Caco-2 (cell line): ENCODE measurements at regions not wholly inside any gene's neighbourhood (a gene's known extent, or its start where the extent isn't known, plus 50 kb on each side); places are given as distances from the start of the nearest gene placed in this dataset.
"Not testable (repeated sequence)": the region's sequence is repeated elsewhere in the genome, so short reads cannot be mapped to it uniquely, and the experiment has no call there.

ENCODE experiments used
- BruUV-seq: library from RNA; stranded (reverse); fragments of 400-500 nt; replicated peaks from 2 replicates; lab custom pipeline; 2021; lab: Mats Ljungman, UMichigan
- CTCF ChIA-PET: fragments of 300-600 bp; sonication (Branson Sonifier 250); formaldehyde crosslinking; loops from one replicate; lab custom pipeline; 2022; ENCODE audit warnings: antibody characterized with exemption; lab: Charles Lee
- POLR2A ChIA-PET: fragments of 300-600 bp; sonication (Branson Sonifier 250); formaldehyde crosslinking; loops from one replicate; lab custom pipeline; 2022; ENCODE audit warnings: antibody characterized with exemption; lab: Charles Lee
- DNase-seq, 2 experiments: peaks; one replicate each; pipeline versions ENCODE4 v3.0.0 to v3.0.0-alpha.2; 2020 to 2022
- H3K27me3 ChIP-seq: replicated peaks from 2 replicates; pipeline ENCODE4 v1.6.0; 2011; ENCODE audit warnings: low read length; ENCODE audit not compliant: control insufficient read depth, insufficient read depth
- H3K36me3 ChIP-seq: 2 replicates; pipeline ENCODE4 v1.5.1; 2011; ENCODE audit warnings: low read length; ENCODE audit not compliant: control insufficient read depth, insufficient read depth
- H3K4me1 ChIP-seq: fragments of 250-450 bp; sonication (Bioruptor Pico); 2 replicates; pipeline ENCODE4 v1.5.1; 2020; ENCODE audit warnings: mild to moderate bottlenecking
- H3K4me3 ChIP-seq: 2 replicates; pipeline ENCODE4 v1.5.1; 2011; ENCODE audit warnings: low read depth, mild to moderate bottlenecking, control low read depth, low read length
- H3K9me3 ChIP-seq: fragments of 250-450 bp; sonication (Bioruptor Pico); 2 replicates; pipeline ENCODE4 v1.5.1; 2020; ENCODE audit warnings: mild to moderate bottlenecking, moderate library complexity
- H3K27ac Mint-ChIP-seq: one replicate; pipeline ENCODE4 v1.8.0; 2022; ENCODE audit warnings: mixed read lengths; ENCODE audit not compliant: unreplicated experiment
- H3K27me3 Mint-ChIP-seq: one replicate; pipeline ENCODE4 v1.8.0; 2022; ENCODE audit warnings: mixed read lengths; ENCODE audit not compliant: insufficient read depth, unreplicated experiment
- H3K36me3 Mint-ChIP-seq: one replicate; pipeline ENCODE4 v1.8.0; 2022; ENCODE audit warnings: mild to moderate bottlenecking, mixed read lengths; ENCODE audit not compliant: insufficient read depth, unreplicated experiment
- H3K4me1 Mint-ChIP-seq: one replicate; pipeline ENCODE4 v1.8.0; 2022; ENCODE audit warnings: low read depth, mixed read lengths; ENCODE audit not compliant: unreplicated experiment
- H3K4me3 Mint-ChIP-seq: one replicate; pipeline ENCODE4 v1.8.0; 2022; ENCODE audit warnings: mild to moderate bottlenecking, moderate library complexity, mixed read lengths; ENCODE audit not compliant: unreplicated experiment
- H3K9me3 Mint-ChIP-seq: one replicate; pipeline ENCODE4 v1.8.0; 2022; ENCODE audit warnings: mixed read lengths; ENCODE audit not compliant: unreplicated experiment
- intact Hi-C: fragments of 100-400 bp; cut with micrococcal nuclease; formaldehyde crosslinking; loops from one replicate; pipeline ENCODE4 v1.10.0; 2022; ENCODE audit not compliant: unreplicated experiment
- TF ChIP-seq, protein P1 (sequence below), 2 experiments: fragments of 200-600 bp in 1 of 2; IDR thresholded peaks; 1 replicate in 1 of 2; 2 replicates in 1 of 2; pipeline versions ENCODE4 v1.5.1 to v1.8.0; 2011 to 2022; ENCODE audit warnings: antibody characterized with exemption in 1 of 2, control low read depth in 1 of 2, inconsistent platforms in 1 of 2, low read depth in 1 of 2, low read length in 1 of 2, mild to moderate bottlenecking in 1 of 2, moderate library complexity in 1 of 2; ENCODE audit not compliant: insufficient read depth in 1 of 2, severe bottlenecking in 1 of 2, unreplicated experiment in 1 of 2

DNA sequence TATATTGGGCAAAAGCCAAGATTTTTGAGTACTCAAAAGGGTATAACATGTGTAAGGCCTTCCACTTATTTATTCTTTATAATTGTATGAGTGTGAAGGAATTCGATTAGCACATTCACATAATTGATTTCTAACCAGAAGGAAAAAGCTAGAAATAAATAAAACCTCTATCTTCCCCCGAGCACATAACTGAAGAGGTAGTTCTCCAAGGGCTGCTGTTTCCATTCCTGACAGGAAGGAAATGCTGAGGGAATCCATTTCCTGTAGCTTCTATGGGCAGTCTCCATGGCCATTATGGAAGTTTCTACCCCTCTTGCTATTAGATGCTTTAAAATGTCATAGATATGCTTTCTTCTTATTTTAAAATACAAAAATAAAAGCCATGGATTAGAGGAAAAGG is 70.5 kb upstream of the ABCB5 start:
- H3K27me3 Mint-ChIP-seq, result peaks cover 6% of the 10 kb centered on the region
- H3K9me3 Mint-ChIP-seq, result no peaks in the 10 kb centered on the region
- H3K4me1 Mint-ChIP-seq, result no peaks in the 10 kb centered on the region
- TF ChIP-seq, protein P1, sequence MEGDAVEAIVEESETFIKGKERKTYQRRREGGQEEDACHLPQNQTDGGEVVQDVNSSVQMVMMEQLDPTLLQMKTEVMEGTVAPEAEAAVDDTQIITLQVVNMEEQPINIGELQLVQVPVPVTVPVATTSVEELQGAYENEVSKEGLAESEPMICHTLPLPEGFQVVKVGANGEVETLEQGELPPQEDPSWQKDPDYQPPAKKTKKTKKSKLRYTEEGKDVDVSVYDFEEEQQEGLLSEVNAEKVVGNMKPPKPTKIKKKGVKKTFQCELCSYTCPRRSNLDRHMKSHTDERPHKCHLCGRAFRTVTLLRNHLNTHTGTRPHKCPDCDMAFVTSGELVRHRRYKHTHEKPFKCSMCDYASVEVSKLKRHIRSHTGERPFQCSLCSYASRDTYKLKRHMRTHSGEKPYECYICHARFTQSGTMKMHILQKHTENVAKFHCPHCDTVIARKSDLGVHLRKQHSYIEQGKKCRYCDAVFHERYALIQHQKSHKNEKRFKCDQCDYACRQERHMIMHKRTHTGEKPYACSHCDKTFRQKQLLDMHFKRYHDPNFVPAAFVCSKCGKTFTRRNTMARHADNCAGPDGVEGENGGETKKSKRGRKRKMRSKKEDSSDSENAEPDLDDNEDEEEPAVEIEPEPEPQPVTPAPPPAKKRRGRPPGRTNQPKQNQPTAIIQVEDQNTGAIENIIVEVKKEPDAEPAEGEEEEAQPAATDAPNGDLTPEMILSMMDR (IDR thresholded peaks at IDR 0.05; ENCODE audit: insufficient read depth in 1 of 2, low read depth in 1 of 2, low read length in 1 of 2, severe bottlenecking in 1 of 2, unreplicated experiment in 1 of 2), result no peak
- Histone ChIP-seq H3K4me3 (no peak overlapping the region), H3K4me1 (no peaks in the 10 kb centered on the region), H3K27me3 (no peaks in the 10 kb centered on the region), H3K36me3 (no peaks in the 10 kb centered on the region), H3K9me3 (no peaks in the 10 kb centered on the region)
- no peak for DNase-seq
- BruUV-seq, result no TSS peak
- intact Hi-C loops, result no loop called here
- no peak overlapping the region for H3K4me3 Mint-ChIP-seq
- ChIA-PET CTCF (no interaction called here), POLR2A (no interaction called here)
- H3K36me3 Mint-ChIP-seq, result no peaks in the 10 kb centered on the region
- H3K27ac Mint-ChIP-seq, result no peak overlapping the region

GRCh38 chr7:20546958-20547357 is 68.5 kb upstream of the ABCB5 start:
- H3K36me3 Mint-ChIP-seq, H3K4me3 Mint-ChIP-seq, H3K27me3 Mint-ChIP-seq, H3K36me3 ChIP-seq, H3K4me1 Mint-ChIP-seq, BruUV-seq, H3K4me3 ChIP-seq, POLR2A ChIA-PET, H3K9me3 ChIP-seq, CTCF ChIA-PET, H3K27me3 ChIP-seq, intact Hi-C loops, H3K4me1 ChIP-seq, H3K9me3 Mint-ChIP-seq, DNase-seq, H3K27ac Mint-ChIP-seq: not testable (repeated sequence)

- Histone ChIP-seq H3K4me1 (no peaks in the 10 kb centered on the region), H3K4me3 (no peak overlapping the region), H3K9me3 (no peaks in the 10 kb centered on the region), H3K36me3 (no peaks in the 10 kb centered on the region), H3K27me3 (no peaks in the 10 kb centered on the region)
- TF ChIP-seq, protein P1 (IDR thresholded peaks at IDR 0.05; ENCODE audit: insufficient read depth in 1 of 2, low read depth in 1 of 2, low read length in 1 of 2, severe bottlenecking in 1 of 2, unreplicated experiment in 1 of 2), result no peak
- BruUV-seq, result no TSS peak
- H3K4me3 Mint-ChIP-seq, result no peak overlapping the region
- DNase-seq, result no peak
- H3K27me3 Mint-ChIP-seq, result peaks cover 3% of the 10 kb centered on the region
- no peaks in the 10 kb centered on the region for H3K36me3 Mint-ChIP-seq
- intact Hi-C loops, result no loop called here
- POLR2A ChIA-PET, result interaction anchor here (0.5 kb wide), 1 partner anchor 233 kb away, joined by 3 read pairs; the partner anchor contains the start of gene SP8
- CTCF ChIA-PET, result no interaction called here
- H3K9me3 Mint-ChIP-seq, result no peaks in the 10 kb centered on the region
- no peak overlapping the region for H3K27ac Mint-ChIP-seq
- no peaks in the 10 kb centered on the region for H3K4me1 Mint-ChIP-seq
Observed at GRCh38 chr7:20554072-20554471, 61.4 kb upstream of the ABCB5 start.

DNA sequence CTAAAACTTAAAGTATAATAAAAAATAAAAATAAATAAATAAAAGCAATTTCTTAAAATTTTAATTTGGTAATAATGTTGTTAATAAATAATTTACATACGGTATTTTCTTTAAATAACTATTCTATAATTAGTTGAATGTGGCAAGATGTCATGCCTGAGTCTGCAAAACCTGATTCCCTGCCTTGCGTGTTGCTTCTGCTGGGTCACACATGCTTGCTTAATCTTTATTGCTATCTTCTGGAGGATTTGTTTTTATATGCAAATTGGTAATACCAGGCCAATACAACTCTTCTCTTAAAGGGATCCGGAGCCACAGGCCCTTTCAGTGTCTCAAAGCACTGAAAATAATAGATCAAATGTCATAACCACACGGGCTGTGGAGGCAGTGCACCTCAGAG is 59.4 kb upstream of the ABCB5 start:
- CTCF ChIA-PET, result no interaction called here
- H3K4me1 Mint-ChIP-seq, result no peaks in the 10 kb centered on the region

More for the DNA sequence above, 59.4 kb upstream of the ABCB5 start:
- no peaks in the 10 kb centered on the region for H3K27me3 ChIP-seq
- TF ChIP-seq, protein P1 (IDR thresholded peaks at IDR 0.05; ENCODE audit: insufficient read depth in 1 of 2, low read depth in 1 of 2, low read length in 1 of 2, severe bottlenecking in 1 of 2, unreplicated experiment in 1 of 2), result no peak
- intact Hi-C loops, result no loop called here
- H3K4me3 Mint-ChIP-seq, result no peak overlapping the region
- no peak overlapping the region for H3K4me3 ChIP-seq
- no peaks in the 10 kb centered on the region for H3K36me3 Mint-ChIP-seq
- BruUV-seq, result no TSS peak
- H3K27ac Mint-ChIP-seq, result no peak overlapping the region
- peaks cover 3% of the 10 kb centered on the region for H3K27me3 Mint-ChIP-seq
- no peaks in the 10 kb centered on the region for H3K9me3 ChIP-seq
- POLR2A ChIA-PET, result no interaction called here
- no peaks in the 10 kb centered on the region for H3K36me3 ChIP-seq
- no peaks in the 10 kb centered on the region for H3K9me3 Mint-ChIP-seq
- H3K4me1 ChIP-seq, result no peaks in the 10 kb centered on the region
- no peak for DNase-seq
